ENCODE measurements at regions not wholly inside any gene's neighbourhood (a gene's known extent, or its start where the extent isn't known, plus 50 kb on each side); places are given as distances from the start of the nearest gene placed in this dataset.

- no peak for TF ChIP-seq YY1 (IDR thresholded peaks at IDR 0.05; ENCODE audit: insufficient read depth, insufficient read length)
- no peak for TF ChIP-seq ZNF274 (IDR thresholded peaks at IDR 0.05; ENCODE audit: low read depth, low read length)
- no peak for TF ChIP-seq SUZ12 (IDR thresholded peaks at IDR 0.05; ENCODE audit: extremely low read depth, insufficient read depth, insufficient read length)
These were observed 671.3 kb downstream of the PTPRU start for GRCh38 chr1:29907596-29907995.

Measured in NT2/D1 (cell line).